ENCODE measurements at regions not wholly inside any gene's neighbourhood (a gene's known extent, or its start where the extent isn't known, plus 50 kb on each side); places are given as distances from the start of the nearest gene placed in this dataset.

DNA sequence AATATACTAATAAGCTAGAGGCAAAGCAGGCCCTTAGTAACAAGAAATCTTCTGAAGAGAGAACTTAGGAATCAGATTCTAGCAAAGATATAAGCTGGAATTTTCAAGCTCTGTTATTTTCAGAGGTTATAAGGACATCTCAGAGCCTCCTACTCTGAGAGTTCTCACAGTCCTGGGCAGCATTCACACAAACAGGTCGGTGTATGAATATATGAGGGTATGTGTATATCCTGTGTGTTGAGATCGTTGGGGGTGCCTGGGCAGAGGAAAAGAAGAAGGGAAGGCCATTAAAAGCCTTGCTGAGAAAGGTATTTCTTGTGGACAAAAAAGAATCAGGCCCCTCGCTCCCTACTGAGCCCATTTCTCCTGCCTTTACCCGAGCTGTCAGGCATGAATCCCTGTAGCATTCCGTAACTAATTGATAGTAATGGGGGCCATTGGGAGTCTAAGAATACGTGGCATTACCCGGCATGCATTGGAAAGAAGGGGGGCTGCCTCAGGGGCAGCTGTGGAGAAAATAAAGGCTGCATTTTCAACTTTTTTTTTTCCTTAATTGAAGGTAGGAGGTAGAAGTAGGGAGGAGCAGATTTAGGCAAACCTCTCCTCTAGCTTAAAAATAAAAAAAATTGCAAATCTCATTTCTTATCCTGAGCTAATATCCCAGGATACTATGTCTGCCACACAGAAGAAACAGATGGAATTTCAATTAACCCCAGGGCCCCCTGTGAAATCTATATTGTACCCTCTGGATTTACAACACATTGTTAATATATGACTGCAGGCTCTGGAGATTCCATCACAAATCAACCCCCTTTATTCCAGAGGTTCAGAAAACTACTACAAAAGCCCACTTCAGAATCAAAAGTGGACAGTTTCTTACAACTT, 103.8 kb downstream of the GTPBP8 start:
- no peak for TF ChIP-seq POLR2A (IDR thresholded peaks at IDR 0.05)
- TF ChIP-seq, protein P1, sequence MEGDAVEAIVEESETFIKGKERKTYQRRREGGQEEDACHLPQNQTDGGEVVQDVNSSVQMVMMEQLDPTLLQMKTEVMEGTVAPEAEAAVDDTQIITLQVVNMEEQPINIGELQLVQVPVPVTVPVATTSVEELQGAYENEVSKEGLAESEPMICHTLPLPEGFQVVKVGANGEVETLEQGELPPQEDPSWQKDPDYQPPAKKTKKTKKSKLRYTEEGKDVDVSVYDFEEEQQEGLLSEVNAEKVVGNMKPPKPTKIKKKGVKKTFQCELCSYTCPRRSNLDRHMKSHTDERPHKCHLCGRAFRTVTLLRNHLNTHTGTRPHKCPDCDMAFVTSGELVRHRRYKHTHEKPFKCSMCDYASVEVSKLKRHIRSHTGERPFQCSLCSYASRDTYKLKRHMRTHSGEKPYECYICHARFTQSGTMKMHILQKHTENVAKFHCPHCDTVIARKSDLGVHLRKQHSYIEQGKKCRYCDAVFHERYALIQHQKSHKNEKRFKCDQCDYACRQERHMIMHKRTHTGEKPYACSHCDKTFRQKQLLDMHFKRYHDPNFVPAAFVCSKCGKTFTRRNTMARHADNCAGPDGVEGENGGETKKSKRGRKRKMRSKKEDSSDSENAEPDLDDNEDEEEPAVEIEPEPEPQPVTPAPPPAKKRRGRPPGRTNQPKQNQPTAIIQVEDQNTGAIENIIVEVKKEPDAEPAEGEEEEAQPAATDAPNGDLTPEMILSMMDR (IDR thresholded peaks at IDR 0.05): no peak
- intact Hi-C loops (cut with DNase I): no loop called here
- no peak overlapping the region for H3K27ac ChIP-seq
- DNase-seq (ENCODE audit: low spot score): no peak
- no peaks in the 10 kb centered on the region for H3K27me3 ChIP-seq (replicated peaks; ENCODE audit: insufficient read depth)
- no peaks in the 10 kb centered on the region for H3K9me3 ChIP-seq
- H3K4me1 ChIP-seq (replicated peaks): no peaks in the 10 kb centered on the region
- 85% methylated on average over 7 of the region's 7 CpGs for WGBS
- H3K4me3 ChIP-seq: no peak overlapping the region
- H3K36me3 ChIP-seq: no peaks in the 10 kb centered on the region

GRCh38 chr3:113096188-113096892, 105.6 kb downstream of the GTPBP8 start:
- intact Hi-C loops (cut with DNase I): no loop called here
- TF ChIP-seq, protein P1 (IDR thresholded peaks at IDR 0.05): no peak
- TF ChIP-seq POLR2A (IDR thresholded peaks at IDR 0.05): no peak
- TF ChIP-seq POLR2AphosphoS5 (IDR thresholded peaks at IDR 0.05): no peak
- Histone ChIP-seq H3K36me3 (no peaks in the 10 kb centered on the region), H3K4me3 (no peak overlapping the region), H3K9me3 (no peaks in the 10 kb centered on the region), H3K4me1 (replicated peaks) (no peaks in the 10 kb centered on the region), H3K27me3 (replicated peaks; ENCODE audit: insufficient read depth) (no peaks in the 10 kb centered on the region), H3K27ac (no peak overlapping the region)
- DNase-seq (ENCODE audit: low spot score): no peak
- 80% methylated on average over 2 of the region's 2 CpGs for WGBS

GRCh38 chr3:113097960-113098447, 107.2 kb downstream of the GTPBP8 start:
- Histone ChIP-seq H3K27ac (no peak overlapping the region), H3K4me1 (replicated peaks) (no peaks in the 10 kb centered on the region), H3K36me3 (no peaks in the 10 kb centered on the region), H3K27me3 (replicated peaks; ENCODE audit: insufficient read depth) (no peaks in the 10 kb centered on the region), H3K4me3 (no peak overlapping the region), H3K9me3 (no peaks in the 10 kb centered on the region)
- intact Hi-C loops (cut with DNase I): no loop called here
- WGBS: 72% methylated on average over 3 of the region's 3 CpGs
- DNase-seq (ENCODE audit: low spot score): no peak
- TF ChIP-seq POLR2A (IDR thresholded peaks at IDR 0.05) (no peak), POLR2AphosphoS5 (IDR thresholded peaks at IDR 0.05) (no peak)
- TF ChIP-seq, protein P1 (IDR thresholded peaks at IDR 0.05): no peak

GRCh38 chr3:113100063-113100462, 109.3 kb downstream of the GTPBP8 start:
- Histone ChIP-seq H3K36me3 (no peaks in the 10 kb centered on the region), H3K4me3 (no peak overlapping the region), H3K27ac (no peak overlapping the region), H3K9me3 (no peaks in the 10 kb centered on the region), H3K4me1 (replicated peaks) (no peaks in the 10 kb centered on the region), H3K27me3 (replicated peaks; ENCODE audit: insufficient read depth) (no peaks in the 10 kb centered on the region)
- 100% methylated on average over 2 of the region's 2 CpGs for WGBS
- TF ChIP-seq POLR2AphosphoS5 (IDR thresholded peaks at IDR 0.05) (no peak), POLR2A (IDR thresholded peaks at IDR 0.05) (no peak)
- TF ChIP-seq, protein P1 (IDR thresholded peaks at IDR 0.05): no peak
- no peak for DNase-seq (ENCODE audit: low spot score)
- intact Hi-C loops (cut with DNase I): no loop called here
